Body of pancreas (tissue), 4 donors: ENCODE measurements at regions not wholly inside any gene's neighbourhood (a gene's known extent, or its start where the extent isn't known, plus 50 kb on each side); places are given as distances from the start of the nearest gene placed in this dataset.

ENCODE experiments used
- ATAC-seq: fragments of 150-250 bp; one replicate; pipeline ENCODE4 v1.9.1; 2016
- DNase-seq, 4 donors: peaks; one replicate each; pipeline ENCODE4 v3.0.0-alpha.2; 2019
- H3K27ac ChIP-seq, 4 donors: fragments of 200-600 bp; sonication (generic); 1 replicate in 3 of 4; 2 replicates in 1 of 4; pipeline versions ENCODE4 v1.5.1 to v1.6.1; 2016 to 2019; ENCODE audit warnings: mild to moderate bottlenecking in 1 of 4, mixed read lengths in 1 of 4, moderate library complexity in 1 of 4
- H3K27me3 ChIP-seq, 2 donors: fragments of 200-600 bp; sonication (generic); one replicate each; pipeline ENCODE4 v1.6.0; 2016; ENCODE audit warnings: mild to moderate bottlenecking in 1 of 2
- H3K36me3 ChIP-seq, 2 donors: fragments of 200-600 bp; sonication (generic); replicated peaks in 1 of 2; 2 replicates each; pipeline ENCODE4 v1.5.1; 2016; ENCODE audit warnings: low read depth in 2 of 2; ENCODE audit not compliant: insufficient read depth in 1 of 2
- H3K4me1 ChIP-seq: fragments of 200-600 bp; sonication (generic); one replicate; pipeline ENCODE4 v1.6.0; 2016
- H3K4me3 ChIP-seq, 2 donors: fragments of 200-600 bp; sonication (generic); 1 replicate in 1 of 2; 2 replicates in 1 of 2; pipeline ENCODE4 v1.5.1; 2016 to 2019
- H3K9me3 ChIP-seq, 3 donors: fragments of 200-600 bp; sonication (generic); 1 replicate in 2 of 3; 2 replicates in 1 of 3; pipeline ENCODE4 v1.5.1; 2016
- POLR2A ChIP-seq, 3 donors: fragments of 450-650 bp; IDR thresholded peaks; one replicate each; pipeline ENCODE4 v1.6.1; 2016; ENCODE audit warnings: antibody characterized with exemption in 3 of 3, mild to moderate bottlenecking in 2 of 3
- WGBS, 2 donors: methylation state at CpG; one replicate each; pipeline ENCODE4 v1.1.5; 2017; 5-methylcytosine and 5-hydroxymethylcytosine counted together
- intact Hi-C: fragments of 100-400 bp; cut with DNase I; formaldehyde crosslinking; loops from one replicate; pipeline ENCODE4 v1.15.1; 2023
- TF ChIP-seq, protein P1 (sequence below), 7 experiments: fragments of 450-650 bp in 4 of 7; fragments of 200-600 bp in 3 of 7; sonication (generic) in 3 of 7; IDR thresholded peaks; one replicate each; pipeline ENCODE4 v1.5.1; 2016 to 2019; ENCODE audit warnings: antibody characterized with exemption in 7 of 7

DNA sequence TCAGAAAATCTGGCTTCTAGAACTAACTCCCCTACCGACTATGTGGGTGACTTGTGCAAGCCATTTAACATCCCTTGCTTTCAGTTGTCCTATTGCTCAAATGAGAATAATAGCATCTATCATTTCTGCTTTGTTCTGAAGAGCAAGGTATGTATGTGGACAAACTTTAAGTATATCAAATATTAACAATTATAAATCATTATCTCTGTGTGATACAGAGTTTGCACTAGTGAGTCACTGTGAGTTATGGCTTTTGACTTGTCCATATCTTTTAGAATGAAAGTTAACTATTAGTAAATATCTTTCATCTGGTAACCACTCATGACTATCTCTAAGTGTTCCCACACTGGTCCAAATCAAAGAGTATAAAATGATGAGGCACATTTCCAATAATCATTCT lies 812.9 kb upstream of the ADGRL2 start:
- intact Hi-C loops = no loop called here
- no peak overlapping the region for H3K27ac ChIP-seq
- WGBS, 2 donors = 55 to 60% methylated on average over 1 of the region's 1 CpG
- no peaks in the 10 kb centered on the region for H3K4me1 ChIP-seq
- H3K27me3 ChIP-seq = no peaks in the 10 kb centered on the region
- H3K36me3 ChIP-seq = no peaks in the 10 kb centered on the region
- DNase-seq = no peak
- no peak for TF ChIP-seq POLR2A (IDR thresholded peaks at IDR 0.05)
- TF ChIP-seq, protein P1, sequence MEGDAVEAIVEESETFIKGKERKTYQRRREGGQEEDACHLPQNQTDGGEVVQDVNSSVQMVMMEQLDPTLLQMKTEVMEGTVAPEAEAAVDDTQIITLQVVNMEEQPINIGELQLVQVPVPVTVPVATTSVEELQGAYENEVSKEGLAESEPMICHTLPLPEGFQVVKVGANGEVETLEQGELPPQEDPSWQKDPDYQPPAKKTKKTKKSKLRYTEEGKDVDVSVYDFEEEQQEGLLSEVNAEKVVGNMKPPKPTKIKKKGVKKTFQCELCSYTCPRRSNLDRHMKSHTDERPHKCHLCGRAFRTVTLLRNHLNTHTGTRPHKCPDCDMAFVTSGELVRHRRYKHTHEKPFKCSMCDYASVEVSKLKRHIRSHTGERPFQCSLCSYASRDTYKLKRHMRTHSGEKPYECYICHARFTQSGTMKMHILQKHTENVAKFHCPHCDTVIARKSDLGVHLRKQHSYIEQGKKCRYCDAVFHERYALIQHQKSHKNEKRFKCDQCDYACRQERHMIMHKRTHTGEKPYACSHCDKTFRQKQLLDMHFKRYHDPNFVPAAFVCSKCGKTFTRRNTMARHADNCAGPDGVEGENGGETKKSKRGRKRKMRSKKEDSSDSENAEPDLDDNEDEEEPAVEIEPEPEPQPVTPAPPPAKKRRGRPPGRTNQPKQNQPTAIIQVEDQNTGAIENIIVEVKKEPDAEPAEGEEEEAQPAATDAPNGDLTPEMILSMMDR (IDR thresholded peaks at IDR 0.05) = no peak
- H3K4me3 ChIP-seq = no peak overlapping the region
- ATAC-seq = no peak
- no peaks in the 10 kb centered on the region for H3K9me3 ChIP-seq

DNA sequence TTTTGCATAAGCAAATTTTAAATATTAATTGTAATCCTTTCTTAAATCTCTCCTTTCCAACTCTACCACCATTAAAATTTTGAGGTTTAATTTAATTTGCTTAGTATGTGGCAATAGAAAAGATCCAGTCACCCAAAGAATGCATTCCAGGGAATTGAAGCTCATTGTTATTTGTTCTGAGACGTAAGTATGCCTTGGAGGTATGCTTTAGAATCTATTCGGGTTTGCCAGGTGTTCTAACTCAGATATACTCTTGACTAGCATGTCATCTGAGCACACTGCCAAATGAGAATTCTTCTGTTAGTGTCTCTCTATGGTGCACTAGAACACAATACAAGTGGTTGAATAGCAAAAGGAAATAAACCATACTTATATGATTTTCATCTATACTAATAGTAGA lies 813.6 kb upstream of the ADGRL2 start:
- no peak overlapping the region for H3K4me3 ChIP-seq
- intact Hi-C loops = no loop called here
- H3K36me3 ChIP-seq = no peaks in the 10 kb centered on the region
- TF ChIP-seq, protein P1 (IDR thresholded peaks at IDR 0.05) = no peak
- TF ChIP-seq POLR2A (IDR thresholded peaks at IDR 0.05) = no peak
- 23 to 47% methylated on average over 2 of the region's 2 CpGs for WGBS, 2 donors
- no peaks in the 10 kb centered on the region for H3K9me3 ChIP-seq
- DNase-seq (no peak), ATAC-seq (no peak)
- H3K4me1 ChIP-seq = no peaks in the 10 kb centered on the region
- H3K27ac ChIP-seq = no peak overlapping the region
- no peaks in the 10 kb centered on the region for H3K27me3 ChIP-seq

DNA sequence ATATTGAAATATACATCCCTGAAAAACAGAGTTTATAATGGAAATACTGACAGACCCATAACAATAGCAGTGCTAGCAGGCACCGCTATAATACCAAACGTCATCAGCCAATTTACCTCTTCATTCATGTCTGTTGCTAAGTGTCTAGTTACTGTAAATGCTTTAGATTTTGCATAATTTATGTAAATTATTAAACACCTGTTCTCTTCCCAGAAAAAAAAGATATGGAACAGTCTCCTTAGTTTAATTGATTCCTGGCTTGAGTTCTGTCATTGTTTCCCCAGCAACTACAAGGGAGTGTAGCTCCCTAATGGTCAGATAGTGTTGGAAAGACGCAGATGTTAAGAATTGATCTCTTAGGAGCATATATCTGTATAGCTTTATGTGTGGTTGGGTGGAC lies 817.9 kb upstream of the ADGRL2 start:
- 47 to 53% methylated on average over 3 of the region's 3 CpGs for WGBS, 2 donors
- Histone ChIP-seq H3K9me3 (no peaks in the 10 kb centered on the region), H3K27me3 (no peaks in the 10 kb centered on the region), H3K27ac (no peak overlapping the region), H3K4me3 (no peak overlapping the region), H3K36me3 (no peaks in the 10 kb centered on the region), H3K4me1 (no peaks in the 10 kb centered on the region)
- intact Hi-C loops = no loop called here
- ATAC-seq (no peak), DNase-seq (no peak)
- TF ChIP-seq, protein P1 (IDR thresholded peaks at IDR 0.05) = no peak
- no peak for TF ChIP-seq POLR2A (IDR thresholded peaks at IDR 0.05)

DNA sequence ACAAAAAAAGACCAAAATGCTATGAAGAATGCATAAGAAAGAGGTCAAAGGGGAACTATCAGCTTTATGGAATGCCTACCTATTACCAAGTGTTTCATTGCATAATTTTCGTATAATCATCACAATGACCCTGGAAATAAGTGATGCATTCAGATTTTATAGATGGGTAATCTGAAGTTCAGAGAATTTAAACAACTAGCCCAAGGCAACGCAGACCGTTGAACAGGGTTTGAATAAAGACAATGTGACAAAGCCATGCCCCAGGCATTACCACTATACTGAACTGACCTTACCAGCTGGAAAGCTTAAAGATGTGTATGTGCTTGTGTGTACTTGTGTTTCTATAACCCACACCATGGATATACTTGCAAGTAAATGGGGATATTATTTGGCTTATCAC lies 827.6 kb upstream of the ADGRL2 start:
- ATAC-seq (no peak), DNase-seq (no peak)
- H3K9me3 ChIP-seq = no peaks in the 10 kb centered on the region
- H3K36me3 ChIP-seq = no peaks in the 10 kb centered on the region
- H3K27me3 ChIP-seq = no peaks in the 10 kb centered on the region
- 65 to 69% methylated on average over 3 of the region's 3 CpGs for WGBS, 2 donors
- intact Hi-C loops = no loop called here
- TF ChIP-seq POLR2A (IDR thresholded peaks at IDR 0.05) = no peak
- TF ChIP-seq, protein P1 (IDR thresholded peaks at IDR 0.05) = no peak
- no peak overlapping the region for H3K27ac ChIP-seq
- H3K4me1 ChIP-seq = no peaks in the 10 kb centered on the region
- H3K4me3 ChIP-seq = no peak overlapping the region

DNA sequence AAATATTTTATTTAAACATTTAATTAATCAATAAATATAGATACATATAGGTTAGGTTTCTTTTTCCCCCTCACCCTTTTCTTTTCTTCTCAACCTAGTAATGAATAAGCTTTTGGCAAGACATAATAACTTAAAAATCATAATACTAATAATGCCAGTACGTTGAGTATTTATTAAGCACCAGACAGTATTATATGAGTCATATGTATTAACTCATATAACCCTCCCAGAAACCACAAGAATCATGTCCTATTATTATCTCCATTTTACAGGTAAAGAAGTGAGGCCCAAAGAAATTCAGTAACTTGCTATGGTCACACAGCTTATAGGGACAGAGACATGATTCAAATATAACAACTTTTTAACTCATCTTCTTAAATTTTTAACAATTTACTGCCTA lies 834.5 kb upstream of the ADGRL2 start:
- ATAC-seq (no peak), DNase-seq (no peak)
- TF ChIP-seq, protein P1 (IDR thresholded peaks at IDR 0.05) = no peak
- TF ChIP-seq POLR2A (IDR thresholded peaks at IDR 0.05) = no peak
- H3K36me3 ChIP-seq = no peaks in the 10 kb centered on the region
- no peak overlapping the region for H3K4me3 ChIP-seq
- intact Hi-C loops = no loop called here
- H3K27ac ChIP-seq = no peak overlapping the region
- H3K9me3 ChIP-seq = no peaks in the 10 kb centered on the region
- H3K27me3 ChIP-seq = no peaks in the 10 kb centered on the region
- H3K4me1 ChIP-seq = no peaks in the 10 kb centered on the region
- WGBS, 2 donors = 39 to 61% methylated on average over 1 of the region's 1 CpG
